DMS53 (cell line): ENCODE measurements at regions not wholly inside any gene's neighbourhood (a gene's known extent, or its start where the extent isn't known, plus 50 kb on each side); places are given as distances from the start of the nearest gene placed in this dataset.

Source experiments
- DNase-seq: peaks from one replicate; lab custom pipeline; 2025; lab: John Stamatoyannopoulos, UW

GRCh38 chr2:146295080-146295670 lies 1549.7 kb upstream of the ACVR2A start:
- peak; percentile 11 for DNase-seq

- DNase-seq: no peak
These were observed 1557.5 kb upstream of the ACVR2A start for GRCh38 chr2:146287281-146287680.

GRCh38 chr2:146278881-146279280 lies 1565.9 kb upstream of the ACVR2A start:
- no peak for DNase-seq

GRCh38 chr2:146271131-146271831 lies 1573.5 kb upstream of the ACVR2A start:
- no peak for DNase-seq

GRCh38 chr2:146270618-146271017 lies 1574.2 kb upstream of the ACVR2A start:
- no peak for DNase-seq

- no peak for DNase-seq
These were observed 1577.7 kb upstream of the ACVR2A start for GRCh38 chr2:146267093-146267492.

- DNase-seq: no peak
These were observed 1579.2 kb upstream of the ACVR2A start for GRCh38 chr2:146265656-146266055.

- no peak for DNase-seq
These were observed 1582.2 kb upstream of the ACVR2A start for GRCh38 chr2:146262606-146263005.

GRCh38 chr2:146260551-146260950 lies 1584.3 kb upstream of the ACVR2A start:
- no peak for DNase-seq

GRCh38 chr2:146259816-146260215 lies 1585.0 kb upstream of the ACVR2A start:
- no peak for DNase-seq

- DNase-seq: no peak
These were observed 1586.8 kb upstream of the ACVR2A start for GRCh38 chr2:146258071-146258470.

- no peak for DNase-seq
These were observed 1592.7 kb upstream of the ACVR2A start for GRCh38 chr2:146252119-146252518.

- DNase-seq: no peak
These were observed 1593.5 kb upstream of the ACVR2A start for GRCh38 chr2:146251328-146251727.

GRCh38 chr2:146246736-146247523 lies 1597.9 kb upstream of the ACVR2A start:
- peak; percentile 47 for DNase-seq

- peak; percentile 5 for DNase-seq
These were observed 1598.7 kb upstream of the ACVR2A start for GRCh38 chr2:146246002-146246735.

GRCh38 chr2:146244830-146245229 lies 1600.0 kb upstream of the ACVR2A start:
- DNase-seq: no peak

- DNase-seq: no peak
These were observed 1600.7 kb upstream of the ACVR2A start for GRCh38 chr2:146244131-146244530.

- no peak for DNase-seq
These were observed 1603.8 kb upstream of the ACVR2A start for GRCh38 chr2:146241023-146241422.

GRCh38 chr2:146240391-146240790 lies 1604.4 kb upstream of the ACVR2A start:
- no peak for DNase-seq

GRCh38 chr2:146239392-146240135 lies 1605.3 kb upstream of the ACVR2A start:
- no peak for DNase-seq

GRCh38 chr2:146238254-146238966 lies 1606.4 kb upstream of the ACVR2A start:
- no peak for DNase-seq
